ENCODE measurements at regions not wholly inside any gene's neighbourhood (a gene's known extent, or its start where the extent isn't known, plus 50 kb on each side); places are given as distances from the start of the nearest gene placed in this dataset.
"Not testable (repeated sequence)": the region's sequence is repeated elsewhere in the genome, so short reads cannot be mapped to it uniquely, and the experiment has no call there.

DNA sequence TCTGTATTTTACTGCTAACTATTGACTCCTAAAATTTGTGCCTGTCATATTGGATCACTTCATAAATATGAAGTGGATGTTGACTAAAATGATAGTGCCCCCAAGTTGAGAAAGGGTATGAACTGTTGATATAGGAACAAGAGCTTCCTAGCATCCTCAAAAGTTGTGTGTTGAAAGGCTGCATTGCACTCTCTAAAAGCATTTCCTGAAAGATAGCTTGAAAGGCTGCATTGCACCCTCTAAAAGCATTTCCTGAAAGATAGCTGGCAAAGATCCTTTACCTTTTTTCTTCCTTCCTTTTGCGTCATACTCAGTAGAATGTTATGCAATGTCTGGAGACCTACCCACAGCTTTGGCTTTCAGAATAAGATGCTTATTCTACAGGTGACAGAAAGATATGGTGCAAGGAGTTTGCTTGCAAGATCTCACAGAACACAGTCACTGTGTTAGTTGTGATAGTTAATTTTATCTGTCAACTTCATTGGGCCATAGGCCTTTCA is 274.6 kb upstream of the GALNTL6 start:
- WGBS, 2 experiments (ENCODE audit: insufficient coverage in 2 of 2) = no CpG with 5 or more reads among the region's 1 CpG
- no peaks in the 10 kb centered on the region for H3K9me3 ChIP-seq (ENCODE audit: control insufficient read depth, low read length)
- peaks cover 21% of the 10 kb centered on the region for H3K4me1 ChIP-seq (ENCODE audit: control insufficient read depth, insufficient read depth, low read length, poor library complexity, severe bottlenecking)
- no peaks in the 10 kb centered on the region for H3K36me3 ChIP-seq (ENCODE audit: control insufficient read depth, insufficient read depth, low read length)
- no peak overlapping the region for H3K4me3 ChIP-seq (ENCODE audit: extremely low read depth, insufficient read depth, low read length, poor library complexity, severe bottlenecking)
- no peak overlapping the region for H3K27ac ChIP-seq (ENCODE audit: low read depth, low read length, severe bottlenecking)

DNA sequence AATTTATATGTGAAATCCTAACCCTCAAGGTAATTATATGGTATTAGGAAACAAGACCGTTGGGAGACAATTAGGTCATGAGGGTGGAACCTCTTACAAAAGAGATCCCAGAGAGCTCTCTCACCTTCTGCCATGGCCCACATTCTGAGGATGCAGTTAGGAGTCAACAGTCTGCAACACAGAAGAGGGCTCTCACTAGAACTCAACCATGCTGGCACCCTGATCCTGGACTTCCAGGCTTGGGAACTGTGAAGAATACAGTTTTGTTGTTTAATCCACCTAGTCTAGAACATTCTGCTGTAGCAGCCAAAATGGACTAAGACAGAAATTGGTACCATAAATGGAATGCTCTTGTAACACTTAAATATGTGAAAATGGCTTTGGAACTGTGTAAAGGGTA is 278.8 kb upstream of the GALNTL6 start:
- no CpG with 5 or more reads among the region's 1 CpG for WGBS, 2 experiments (ENCODE audit: insufficient coverage in 2 of 2)
- Histone ChIP-seq H3K9me3 (ENCODE audit: control insufficient read depth, low read length) (no peaks in the 10 kb centered on the region), H3K4me1 (ENCODE audit: control insufficient read depth, insufficient read depth, low read length, poor library complexity, severe bottlenecking) (peaks cover 18% of the 10 kb centered on the region), H3K4me3 (ENCODE audit: extremely low read depth, insufficient read depth, low read length, poor library complexity, severe bottlenecking) (no peak overlapping the region), H3K36me3 (ENCODE audit: control insufficient read depth, insufficient read depth, low read length) (no peaks in the 10 kb centered on the region), H3K27ac (ENCODE audit: low read depth, low read length, severe bottlenecking) (no peak overlapping the region)

DNA sequence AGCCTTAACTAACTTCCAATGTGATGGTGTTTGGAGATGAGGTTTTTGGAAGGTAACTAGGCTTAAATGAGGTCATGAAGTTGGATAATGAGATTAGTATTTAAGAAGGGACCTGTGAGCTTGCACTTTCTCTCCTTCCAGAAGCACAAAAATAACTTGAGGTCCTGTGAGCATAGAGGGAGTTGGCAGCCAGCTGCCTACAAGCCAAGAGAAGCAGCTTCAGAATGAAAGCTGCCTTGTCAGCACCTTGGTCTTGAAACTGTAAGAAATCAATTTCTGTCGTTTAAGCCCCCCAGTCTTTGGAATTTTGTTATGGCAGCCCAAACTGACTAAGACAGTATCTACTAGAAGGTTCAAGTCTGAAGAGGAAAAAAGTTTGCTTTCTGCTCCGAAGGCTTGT is 280.2 kb upstream of the GALNTL6 start:
- Histone ChIP-seq H3K4me1 (ENCODE audit: control insufficient read depth, insufficient read depth, low read length, poor library complexity, severe bottlenecking) (peaks cover 7% of the 10 kb centered on the region), H3K9me3 (ENCODE audit: control insufficient read depth, low read length) (no peaks in the 10 kb centered on the region), H3K36me3 (ENCODE audit: control insufficient read depth, insufficient read depth, low read length) (no peaks in the 10 kb centered on the region), H3K27ac (ENCODE audit: low read depth, low read length, severe bottlenecking) (no peak overlapping the region), H3K4me3 (ENCODE audit: extremely low read depth, insufficient read depth, low read length, poor library complexity, severe bottlenecking) (no peak overlapping the region)
- WGBS, 2 experiments (ENCODE audit: insufficient coverage in 2 of 2) = 60 to 79% methylated on average over 1 of the region's 2 CpGs

DNA sequence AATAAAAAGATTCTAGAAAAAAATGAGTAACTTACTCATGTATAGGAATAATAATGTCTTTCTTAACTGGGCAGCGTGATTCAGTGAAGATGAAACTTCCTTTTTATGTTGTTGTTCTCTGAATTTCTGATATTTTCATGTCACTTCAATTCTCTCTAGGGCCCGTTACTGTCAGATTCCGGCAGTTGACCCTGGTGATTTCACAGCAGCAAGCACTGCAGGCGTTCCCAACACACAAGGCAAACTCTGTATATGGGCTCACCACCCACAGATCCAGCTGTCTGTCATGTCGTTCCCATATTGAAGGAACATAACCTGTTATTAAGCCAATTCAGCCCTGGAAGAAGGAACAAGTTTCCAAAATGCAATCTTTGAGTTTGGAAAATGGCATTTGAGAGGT is 288.3 kb upstream of the GALNTL6 start:
- no peak overlapping the region for H3K4me3 ChIP-seq (ENCODE audit: extremely low read depth, insufficient read depth, low read length, poor library complexity, severe bottlenecking)
- no peaks in the 10 kb centered on the region for H3K36me3 ChIP-seq (ENCODE audit: control insufficient read depth, insufficient read depth, low read length)
- WGBS, 2 experiments (ENCODE audit: insufficient coverage in 2 of 2) = 62 to 73% methylated on average over 3 to 5 of the region's 5 CpGs
- H3K9me3 ChIP-seq (ENCODE audit: control insufficient read depth, low read length) = no peaks in the 10 kb centered on the region
- no peak overlapping the region for H3K27ac ChIP-seq (ENCODE audit: low read depth, low read length, severe bottlenecking)
- peaks cover 7% of the 10 kb centered on the region for H3K4me1 ChIP-seq (ENCODE audit: control insufficient read depth, insufficient read depth, low read length, poor library complexity, severe bottlenecking)

DNA sequence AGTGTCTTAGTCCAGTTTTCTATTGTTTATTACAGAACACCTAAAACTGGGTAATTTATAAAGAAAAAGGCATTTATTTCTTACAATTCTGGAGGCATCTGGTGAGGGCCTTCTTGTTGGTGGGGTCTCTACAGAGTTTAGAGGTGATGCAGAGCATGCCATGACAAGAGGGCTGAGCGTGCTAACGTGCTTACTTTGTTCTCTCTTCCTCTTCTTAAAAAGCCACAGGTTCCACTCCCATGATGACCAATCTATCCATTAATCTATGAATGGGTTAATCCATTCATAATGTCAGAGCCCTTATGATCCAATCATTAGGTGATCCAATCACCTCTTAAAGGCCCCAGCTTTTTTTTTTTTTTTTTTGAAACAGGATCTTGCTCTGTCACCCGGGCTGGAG is 291.5 kb upstream of the GALNTL6 start:
- Histone ChIP-seq H3K36me3 (ENCODE audit: control insufficient read depth, insufficient read depth, low read length) (no peaks in the 10 kb centered on the region), H3K4me1 (ENCODE audit: control insufficient read depth, insufficient read depth, low read length, poor library complexity, severe bottlenecking) (peaks cover 7% of the 10 kb centered on the region), H3K4me3 (ENCODE audit: extremely low read depth, insufficient read depth, low read length, poor library complexity, severe bottlenecking) (no peak overlapping the region), H3K27ac (ENCODE audit: low read depth, low read length, severe bottlenecking) (no peak overlapping the region), H3K9me3 (ENCODE audit: control insufficient read depth, low read length) (no peaks in the 10 kb centered on the region)
- 83 to 86% methylated on average over 1 of the region's 3 CpGs for WGBS, 2 experiments (ENCODE audit: insufficient coverage in 2 of 2)

DNA sequence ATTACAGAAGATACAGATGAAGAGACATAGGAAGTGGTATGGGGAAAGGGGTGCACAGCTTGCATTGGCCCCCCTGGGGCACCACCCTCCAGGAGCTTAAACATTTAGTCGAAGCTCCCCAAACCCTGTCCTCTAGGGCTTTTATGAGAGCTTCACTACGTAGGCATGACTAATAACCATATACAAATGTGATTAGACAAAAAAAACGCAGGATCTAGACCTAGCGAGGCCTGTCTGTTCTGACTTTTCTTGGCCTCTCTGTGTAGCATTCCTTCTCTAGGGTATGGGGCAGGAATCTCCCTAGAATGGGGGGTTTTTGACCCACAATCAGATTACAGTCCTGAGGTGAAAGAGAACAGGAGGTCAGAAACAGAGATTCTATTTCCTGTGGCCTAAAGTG is 293.7 kb upstream of the GALNTL6 start:
- H3K36me3 ChIP-seq (ENCODE audit: control insufficient read depth, insufficient read depth, low read length) = no peaks in the 10 kb centered on the region
- no peak overlapping the region for H3K27ac ChIP-seq (ENCODE audit: low read depth, low read length, severe bottlenecking)
- 90% methylated on average over 3 of the region's 4 CpGs; no CpG with 5 or more reads in 1 of the 2 experiments for WGBS, 2 experiments (ENCODE audit: insufficient coverage in 2 of 2)

DNA sequence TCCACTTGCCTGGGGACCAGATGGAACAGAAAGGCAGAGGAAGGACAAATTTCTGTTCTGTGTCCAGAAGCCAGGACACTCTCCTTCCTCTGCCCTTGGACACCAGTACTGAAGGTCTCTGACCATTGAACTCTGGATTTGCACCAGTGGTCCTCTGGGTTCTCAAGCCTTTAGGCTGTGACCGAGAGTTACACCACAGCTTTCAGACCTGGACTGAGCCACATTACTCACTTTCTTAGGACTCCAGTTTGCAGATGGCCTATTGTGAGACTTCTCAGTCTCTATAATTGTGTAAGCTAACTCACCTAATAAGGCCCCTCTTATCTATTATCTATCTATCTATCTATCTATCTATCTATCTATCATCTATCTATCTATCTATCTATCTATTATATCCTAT is 295.3 kb upstream of the GALNTL6 start:
- peaks cover 4% of the 10 kb centered on the region for H3K4me1 ChIP-seq (ENCODE audit: control insufficient read depth, insufficient read depth, low read length, poor library complexity, severe bottlenecking)
- H3K36me3 ChIP-seq (ENCODE audit: control insufficient read depth, insufficient read depth, low read length) = no peaks in the 10 kb centered on the region
- WGBS, 2 experiments (ENCODE audit: insufficient coverage in 2 of 2) = 100% methylated on average over 1 of the region's 1 CpG
- H3K9me3 ChIP-seq (ENCODE audit: control insufficient read depth, low read length) = no peaks in the 10 kb centered on the region
- no peak overlapping the region for H3K27ac ChIP-seq (ENCODE audit: low read depth, low read length, severe bottlenecking)
- H3K4me3 ChIP-seq (ENCODE audit: extremely low read depth, insufficient read depth, low read length, poor library complexity, severe bottlenecking) = no peak overlapping the region

More for the DNA sequence above, 293.7 kb upstream of the GALNTL6 start:
- H3K4me1 ChIP-seq (ENCODE audit: control insufficient read depth, insufficient read depth, low read length, poor library complexity, severe bottlenecking) = peaks cover 7% of the 10 kb centered on the region
- no peaks in the 10 kb centered on the region for H3K9me3 ChIP-seq (ENCODE audit: control insufficient read depth, low read length)
- no peak overlapping the region for H3K4me3 ChIP-seq (ENCODE audit: extremely low read depth, insufficient read depth, low read length, poor library complexity, severe bottlenecking)

DNA sequence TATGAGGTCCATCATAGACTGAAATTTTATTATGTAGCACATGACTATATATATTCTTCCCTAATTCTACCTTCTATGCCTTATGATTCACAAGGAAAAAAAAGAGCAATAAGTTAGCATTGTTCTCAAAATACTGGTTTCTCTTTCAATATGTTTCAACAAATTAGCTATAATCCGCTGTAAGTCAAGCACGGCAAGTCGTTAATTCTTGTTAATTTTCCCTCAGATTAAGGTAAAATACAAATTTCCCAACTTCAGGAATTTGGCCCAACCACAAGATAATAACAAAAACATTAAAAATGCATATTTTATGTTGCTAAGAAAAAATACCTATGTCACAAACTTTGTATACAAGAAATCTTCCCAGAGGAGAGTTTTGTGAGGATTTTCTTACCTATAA is 296.5 kb upstream of the GALNTL6 start:
- Histone ChIP-seq H3K27ac (ENCODE audit: low read depth, low read length, severe bottlenecking) (no peak overlapping the region), H3K4me3 (ENCODE audit: extremely low read depth, insufficient read depth, low read length, poor library complexity, severe bottlenecking) (no peak overlapping the region), H3K36me3 (ENCODE audit: control insufficient read depth, insufficient read depth, low read length) (no peaks in the 10 kb centered on the region), H3K4me1 (ENCODE audit: control insufficient read depth, insufficient read depth, low read length, poor library complexity, severe bottlenecking) (peaks cover 4% of the 10 kb centered on the region), H3K9me3 (ENCODE audit: control insufficient read depth, low read length) (no peaks in the 10 kb centered on the region)
- 75% methylated on average over 3 of the region's 3 CpGs; no CpG with 5 or more reads in 1 of the 2 experiments for WGBS, 2 experiments (ENCODE audit: insufficient coverage in 2 of 2)

DNA sequence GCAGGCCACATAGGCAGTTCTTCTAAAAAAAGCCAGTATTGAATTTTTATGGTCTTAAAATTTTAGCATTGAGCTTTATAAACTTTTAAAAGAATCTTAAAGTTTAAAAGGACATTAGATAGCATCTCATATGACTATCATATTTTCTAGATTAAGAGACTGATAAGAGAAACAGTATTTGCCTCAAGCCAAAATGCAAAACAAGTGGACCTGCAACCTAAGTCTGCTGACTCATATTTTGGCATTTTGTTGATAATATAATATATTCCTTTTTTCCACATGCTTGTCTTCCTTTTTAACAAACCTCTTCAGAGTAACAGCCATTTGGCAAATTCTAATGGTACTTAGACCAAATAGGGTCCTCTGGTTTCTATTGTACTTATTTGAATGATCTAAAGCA is 328.5 kb upstream of the GALNTL6 start:
- Histone ChIP-seq H3K27ac (ENCODE audit: low read depth, low read length, severe bottlenecking) (no peak overlapping the region), H3K9me3 (ENCODE audit: control insufficient read depth, low read length) (no peaks in the 10 kb centered on the region), H3K4me1 (ENCODE audit: control insufficient read depth, insufficient read depth, low read length, poor library complexity, severe bottlenecking) (no peaks in the 10 kb centered on the region), H3K4me3 (ENCODE audit: extremely low read depth, insufficient read depth, low read length, poor library complexity, severe bottlenecking) (no peak overlapping the region), H3K36me3 (ENCODE audit: control insufficient read depth, insufficient read depth, low read length) (no peaks in the 10 kb centered on the region)

DNA sequence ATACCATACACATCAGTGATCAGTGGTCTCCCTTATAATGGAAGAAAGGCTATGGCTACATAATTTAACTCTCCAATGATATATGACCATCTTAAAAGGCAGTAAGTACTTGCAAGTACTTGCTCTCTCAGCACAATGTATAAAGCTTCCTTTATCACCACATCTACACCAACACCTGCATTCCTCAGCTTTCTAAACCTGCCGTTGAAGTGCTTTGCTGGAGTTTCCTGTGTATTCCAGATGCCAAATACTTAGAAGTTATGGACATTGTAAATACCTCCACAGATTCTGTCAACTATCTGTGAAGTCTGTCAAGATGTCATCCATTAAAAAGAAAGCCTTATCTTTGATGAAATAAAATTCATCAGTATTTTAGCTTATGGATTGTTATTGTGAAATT is 335.0 kb upstream of the GALNTL6 start:
- Histone ChIP-seq H3K36me3 (ENCODE audit: control insufficient read depth, insufficient read depth, low read length) (no peaks in the 10 kb centered on the region), H3K4me3 (ENCODE audit: extremely low read depth, insufficient read depth, low read length, poor library complexity, severe bottlenecking) (no peak overlapping the region), H3K4me1 (ENCODE audit: control insufficient read depth, insufficient read depth, low read length, poor library complexity, severe bottlenecking) (no peaks in the 10 kb centered on the region), H3K9me3 (ENCODE audit: control insufficient read depth, low read length) (no peaks in the 10 kb centered on the region), H3K27ac (ENCODE audit: low read depth, low read length, severe bottlenecking) (no peak overlapping the region)
- no CpG with 5 or more reads among the region's 1 CpG for WGBS, 2 experiments (ENCODE audit: insufficient coverage in 2 of 2)

DNA sequence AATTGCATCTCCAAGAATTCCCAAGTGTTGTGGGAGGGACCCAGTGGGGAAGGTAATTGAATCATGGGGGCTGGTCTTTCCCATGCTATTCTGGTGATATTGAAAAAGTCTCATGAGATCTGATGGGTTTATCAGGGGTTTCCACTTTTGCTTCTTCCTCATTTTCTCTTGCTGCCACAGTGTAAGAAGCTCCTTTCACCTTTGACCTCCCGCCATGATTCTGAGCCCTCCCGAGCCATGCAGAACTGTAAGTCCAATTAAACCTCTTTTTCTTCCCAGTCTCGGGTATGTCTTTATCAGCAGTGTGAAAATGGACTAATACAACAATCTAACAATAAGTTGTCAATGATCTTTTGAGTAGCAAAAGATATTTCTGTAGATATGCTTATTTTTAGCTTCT is 338.1 kb upstream of the GALNTL6 start:
- H3K36me3 ChIP-seq (ENCODE audit: control insufficient read depth, insufficient read depth, low read length); H3K4me3 ChIP-seq (ENCODE audit: extremely low read depth, insufficient read depth, low read length, poor library complexity, severe bottlenecking); H3K9me3 ChIP-seq (ENCODE audit: control insufficient read depth, low read length); H3K27ac ChIP-seq (ENCODE audit: low read depth, low read length, severe bottlenecking); H3K4me1 ChIP-seq (ENCODE audit: control insufficient read depth, insufficient read depth, low read length, poor library complexity, severe bottlenecking): not testable (repeated sequence)
- WGBS, 2 experiments (ENCODE audit: insufficient coverage in 2 of 2) = 90% methylated on average over 2 of the region's 3 CpGs; no CpG with 5 or more reads in 1 of the 2 experiments

Measured in mesodermal cell (in vitro differentiated cells).